GM12878 (cell line): ENCODE measurements at regions not wholly inside any gene's neighbourhood (a gene's known extent, or its start where the extent isn't known, plus 50 kb on each side); places are given as distances from the start of the nearest gene placed in this dataset.

Experiments
- ATAC-seq: fragments of 200-7000 bp; cut with Tn5 transposase; 3 replicates; pipeline ENCODE4 v1.9.1; 2020; ENCODE audit warnings: mild to moderate bottlenecking, moderate library complexity
- BruUV-seq: library from RNA; stranded (reverse); fragments of 400-500 nt; replicated peaks from 2 replicates; lab custom pipeline; 2021; lab: Mats Ljungman, UMichigan
- CTCF ChIA-PET: fragments of 300-600 bp; sonication (Branson Sonifier 250); formaldehyde crosslinking; extraction: SDS; loops from one replicate; lab custom pipeline; 2021; ENCODE audit warnings: inconsistent platforms; lab: Yijun Ruan, JAX
- POLR2A ChIA-PET: fragments of 350-600 bp; formaldehyde crosslinking; extraction: SDS; loops from one replicate; lab custom pipeline; 2021; ENCODE audit warnings: inconsistent platforms; lab: Charles Lee
- RAD21 ChIA-PET: fragments of 300-600 bp; sonication (Branson Sonifier 250); formaldehyde crosslinking; loops from one replicate; lab custom pipeline; 2023; ENCODE audit warnings: antibody characterized with exemption; ENCODE audit not compliant: unreplicated experiment; lab: Charles Lee
- SMC1A ChIA-PET: fragments of 300-600 bp; sonication (Branson Sonifier 250); formaldehyde crosslinking; loops from one replicate; lab custom pipeline; 2023; ENCODE audit not compliant: unreplicated experiment, uncharacterized antibody; lab: Charles Lee
- DNase-seq: peaks from one replicate; pipeline ENCODE4 v3.0.0-alpha.2; 2011; ENCODE audit warnings: low read depth, low spot score
- FAIRE-seq: peaks from 3 replicates; lab custom pipeline; 2011; peaks lifted over from hg19 to GRCh38; lab: Jason Lieb, UNC
- H2AFZ ChIP-seq: 2 replicates; pipeline ENCODE4 v1.6.0; 2011; ENCODE audit warnings: low read depth, low read length, control low read depth; ENCODE audit not compliant: control insufficient read depth
- H3K27ac ChIP-seq: 2 replicates; pipeline ENCODE4 v1.5.1; 2011; ENCODE audit warnings: control low read depth; ENCODE audit not compliant: control insufficient read depth, insufficient read depth
- H3K27me3 ChIP-seq, 2 experiments: replicated peaks in 1 of 2; 2 replicates each; pipeline versions ENCODE4 v1.6.0 to v1.6.1; 2011; ENCODE audit warnings: low read length in 1 of 2; ENCODE audit not compliant: control insufficient read depth in 2 of 2, insufficient read depth in 2 of 2
- H3K36me3 ChIP-seq, 2 experiments: 2 replicates each; pipeline ENCODE4 v1.5.1; 2011; ENCODE audit warnings: low read length in 1 of 2; ENCODE audit not compliant: control insufficient read depth in 2 of 2, insufficient read depth in 2 of 2
- H3K4me1 ChIP-seq: 2 replicates; pipeline ENCODE4 v1.6.1; 2011; ENCODE audit warnings: mild to moderate bottlenecking, low read length, moderate library complexity, mixed read lengths; ENCODE audit not compliant: control insufficient read depth, insufficient read depth
- H3K4me2 ChIP-seq: 2 replicates; pipeline ENCODE4 v1.6.0; 2011; ENCODE audit warnings: control low read depth; ENCODE audit not compliant: control insufficient read depth, insufficient read depth
- H3K4me3 ChIP-seq: fragments of 200-600 bp; sonication (generic); 2 replicates; pipeline ENCODE4 v1.5.1; 2016
- H3K79me2 ChIP-seq: 2 replicates; pipeline ENCODE4 v1.6.0; 2011; ENCODE audit warnings: low read length; ENCODE audit not compliant: control insufficient read depth, insufficient read depth
- H3K9ac ChIP-seq: 2 replicates; pipeline ENCODE4 v1.8.0; 2011; ENCODE audit warnings: low read length, control low read depth, mixed read lengths; ENCODE audit not compliant: control insufficient read depth, insufficient read depth
- H3K9me3 ChIP-seq: replicated peaks from 3 replicates; pipeline ENCODE4 v1.5.1; 2011; ENCODE audit warnings: mild to moderate bottlenecking, low read length; ENCODE audit not compliant: control insufficient read depth, insufficient read depth
- H4K20me1 ChIP-seq: 2 replicates; pipeline ENCODE4 v1.6.0; 2011; ENCODE audit not compliant: control insufficient read depth, insufficient read depth
- BHLHE40 ChIP-seq, 2 experiments: fragments of 450-650 bp in 1 of 2; IDR thresholded peaks; 2 replicates each; pipeline ENCODE4 v1.6.1; 2011 to 2017; ENCODE audit warnings: low read depth in 2 of 2, borderline replicate concordance in 1 of 2, improper control_type of control experiment in 1 of 2, low read length in 1 of 2, mild to moderate bottlenecking in 1 of 2
- CEBPZ ChIP-seq: fragments of 150-350 bp; IDR thresholded peaks from 2 replicates; pipeline ENCODE4 v1.6.1; 2016; ENCODE audit warnings: low read depth, low read length
- DPF2 ChIP-seq: fragments of 450-650 bp; IDR thresholded peaks from 2 replicates; pipeline ENCODE4 v1.6.1; 2017; ENCODE audit warnings: mild to moderate bottlenecking
- EP300 ChIP-seq, 2 experiments: fragments of 150-350 bp in 1 of 2; IDR thresholded peaks; 2 replicates each; pipeline ENCODE4 v1.6.1; 2011 to 2012; ENCODE audit warnings: low read depth in 2 of 2, low read length in 2 of 2, borderline replicate concordance in 1 of 2, improper control_type of control experiment in 1 of 2, inconsistent platforms in 1 of 2; ENCODE audit not compliant: control insufficient read depth in 1 of 2
- EZH2 ChIP-seq: IDR thresholded peaks from 2 replicates; pipeline ENCODE4 v1.6.1; 2012; ENCODE audit warnings: low read depth, mild to moderate bottlenecking, control low read depth, inconsistent platforms, low read length, borderline replicate concordance; ENCODE audit not compliant: control insufficient read depth
- IRF3 ChIP-seq: fragments of 450-650 bp; IDR thresholded peaks from 2 replicates; pipeline ENCODE4 v1.6.1; 2014; ENCODE audit warnings: mild to moderate bottlenecking
- MTA2 ChIP-seq: fragments of 450-650 bp; IDR thresholded peaks from 2 replicates; pipeline ENCODE4 v1.6.1; 2016; ENCODE audit warnings: low read depth, mild to moderate bottlenecking, moderate library complexity
- NFYA ChIP-seq: IDR thresholded peaks from 2 replicates; pipeline ENCODE4 v1.6.1; 2011; ENCODE audit warnings: low read depth, mild to moderate bottlenecking, low read length, improper control_type of control experiment, borderline replicate concordance
- NRF1 ChIP-seq: conservative IDR thresholded peaks from 2 replicates; pipeline ENCODE4 v1.6.1; 2011; ENCODE audit warnings: mild to moderate bottlenecking, low read depth, low read length, improper control_type of control experiment
- PBX3 ChIP-seq: IDR thresholded peaks from 2 replicates; pipeline ENCODE4 v1.6.1; 2011; ENCODE audit warnings: mild to moderate bottlenecking, low read depth, low read length, moderate library complexity; ENCODE audit not compliant: insufficient replicate concordance
- RFX5 ChIP-seq: IDR thresholded peaks from 2 replicates; pipeline ENCODE4 v1.6.1; 2011; ENCODE audit warnings: low read depth, low read length, improper control_type of control experiment
- SMAD5 ChIP-seq: IDR thresholded peaks from 2 replicates; pipeline ENCODE4 v1.6.1; 2016; ENCODE audit warnings: antibody characterized with exemption, low read depth
- SREBF1 ChIP-seq: IDR thresholded peaks from 2 replicates; pipeline ENCODE4 v1.6.1; 2012; ENCODE audit warnings: mild to moderate bottlenecking, low read length
- SUZ12 ChIP-seq: fragments of 200-600 bp; sonication (generic); IDR thresholded peaks from one replicate; pipeline ENCODE4 v1.6.1; 2018; ENCODE audit warnings: antibody characterized with exemption, mild to moderate bottlenecking; ENCODE audit not compliant: unreplicated experiment
- USF2 ChIP-seq: IDR thresholded peaks from 2 replicates; pipeline ENCODE4 v1.6.1; 2011; ENCODE audit warnings: low read depth, low read length, improper control_type of control experiment, borderline replicate concordance
- ZBTB33 ChIP-seq: fragments of 450-650 bp; IDR thresholded peaks from 2 replicates; pipeline ENCODE4 v1.6.1; 2017; ENCODE audit warnings: mild to moderate bottlenecking
- in situ Hi-C: fragments of 300-500 bp; cut with MboI; formaldehyde crosslinking; loops from 9 replicates; pipeline ENCODE4 v1.14.3; 2018; ENCODE audit warnings: mixed read lengths
- intact Hi-C: fragments of 100-400 bp; cut with micrococcal nuclease; formaldehyde crosslinking; loops from one replicate; pipeline ENCODE4 v1.14.2; 2022; ENCODE audit not compliant: unreplicated experiment

- ATAC-seq, result no peak
Observed at GRCh38 chr3:159182961-159183360, 381.1 kb downstream of the MFSD1 start.

More at GRCh38 chr3:159182961-159183360, 381.1 kb downstream of the MFSD1 start:
- Histone ChIP-seq H3K4me1 (peaks cover 23% of the 10 kb centered on the region), H4K20me1 (no peaks in the 10 kb centered on the region), H3K79me2 (no peaks in the 10 kb centered on the region), H3K9me3 (no peaks in the 10 kb centered on the region), H2AFZ (no peak overlapping the region), H3K9ac (no peak overlapping the region), H3K4me3 (no peak overlapping the region), H3K27me3 (no peaks in the 10 kb centered on the region), H3K27ac (no peak overlapping the region), H3K4me2 (no peak overlapping the region), H3K36me3 (no peaks in the 10 kb centered on the region)
- ChIA-PET POLR2A (no interaction called here), RAD21 (no interaction called here), SMC1A (interaction anchor here (0.6 kb wide), 1 partner anchor 13 kb away, joined by 3 read pairs; no protein-coding TSS in a partner anchor), CTCF (no interaction called here)
- intact Hi-C loops (no loop called here), in situ Hi-C loops (no loop called here)
- FAIRE-seq, result no peak
- TF ChIP-seq EZH2 (no peak), RFX5 (no peak), IRF3 (no peak), NFYA (no peak), DPF2 (no peak), EP300 (IDR thresholded peaks at IDR 0.05; ENCODE audit: borderline replicate concordance in 1 of 2, control insufficient read depth in 1 of 2, low read depth in 2 of 2, low read length in 2 of 2) (no peak), BHLHE40 (IDR thresholded peaks at IDR 0.05; ENCODE audit: borderline replicate concordance in 1 of 2, low read depth in 2 of 2, low read length in 1 of 2) (no peak), SREBF1 (no peak), NRF1 (no peak), PBX3 (no peak), CEBPZ (no peak), SUZ12 (no peak), ZBTB33 (no peak), SMAD5 (no peak), USF2 (no peak), MTA2 (no peak)
- no peak for DNase-seq
- no TSS peak for BruUV-seq
